ENCODE measurements at regions not wholly inside any gene's neighbourhood (a gene's known extent, or its start where the extent isn't known, plus 50 kb on each side); places are given as distances from the start of the nearest gene placed in this dataset.

DNA sequence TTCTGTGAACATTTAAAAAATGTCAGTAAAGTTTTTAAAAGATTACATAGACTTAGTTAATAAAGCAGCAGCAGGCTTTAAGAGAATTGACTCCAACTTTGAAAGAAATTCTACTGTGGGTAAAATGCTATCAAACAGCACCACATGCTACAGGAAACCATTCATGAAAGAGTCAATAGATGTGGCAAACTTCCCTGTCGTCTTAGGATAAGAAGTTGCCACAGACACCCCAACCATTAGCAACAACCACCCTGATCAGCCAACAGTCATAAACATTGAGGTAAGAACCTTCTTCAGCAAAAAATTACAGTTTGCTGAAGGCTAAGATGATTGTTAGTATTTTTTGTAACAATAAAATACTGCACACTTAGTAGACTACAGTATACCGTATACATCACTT, 278.2 kb downstream of the CSNK1G3 start:
- H3K36me3 ChIP-seq = peaks cover 0 to 9% (median 0%) of the 10 kb centered on the region in 11 experiments; a peak in 1 of 22 replicates
- no peak for TF ChIP-seq Cebpa-rat (IDR thresholded peaks at IDR 0.05)
- no peak overlapping the region; a peak in 1 of 20 replicates for H3K4me3 ChIP-seq
- H3K4me2 ChIP-seq = no peak overlapping the region
- H3K9ac ChIP-seq = no peak overlapping the region
- no peak overlapping the region for H3K27ac ChIP-seq
- H3K4me1 ChIP-seq = peaks cover 11 to 22% (median 16%) of the 10 kb centered on the region in 10 experiments
- H3K9me3 ChIP-seq (replicated peaks in 1 of 11) = peaks cover 18 to 45% (median 32%) of the 10 kb centered on the region in 11 experiments
- no peaks in the 10 kb centered on the region for H3K27me3 ChIP-seq
- H4K20me1 ChIP-seq = no peaks in the 10 kb centered on the region

DNA sequence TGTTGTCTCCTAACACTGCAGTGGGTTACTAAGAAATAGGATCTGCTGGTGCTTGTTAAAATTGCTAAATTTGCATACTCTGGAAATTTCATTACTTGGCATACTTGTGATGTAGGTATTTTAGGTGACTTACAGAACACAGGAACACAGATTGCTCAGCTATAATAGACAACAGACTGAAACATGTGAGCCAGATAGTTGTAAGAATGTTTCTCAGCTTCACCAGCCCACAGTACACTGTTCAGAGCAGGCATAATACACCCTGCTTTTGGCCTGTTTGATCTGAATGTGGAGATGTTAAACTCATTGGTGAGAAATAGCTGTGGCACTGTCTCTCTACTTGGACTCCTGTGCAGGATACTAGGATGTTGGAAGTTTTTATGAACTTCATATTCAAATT, 275.7 kb downstream of the CSNK1G3 start:
- peaks cover 18 to 51% (median 35%) of the 10 kb centered on the region in 11 experiments for H3K9me3 ChIP-seq (replicated peaks in 1 of 11)
- H4K20me1 ChIP-seq = no peaks in the 10 kb centered on the region
- H3K4me3 ChIP-seq = no peak overlapping the region
- H3K27me3 ChIP-seq = no peaks in the 10 kb centered on the region
- H3K9ac ChIP-seq = no peak overlapping the region
- no peak overlapping the region for H3K27ac ChIP-seq
- H3K4me1 ChIP-seq = peaks cover 12 to 39% (median 26%) of the 10 kb centered on the region in 10 experiments
- no peak for TF ChIP-seq Cebpa-rat (IDR thresholded peaks at IDR 0.05)
- H3K36me3 ChIP-seq = peaks cover 0 to 9% (median 0%) of the 10 kb centered on the region in 11 experiments; a peak in 1 of 22 replicates
- H3K4me2 ChIP-seq = 0 out of 22 replicates have a peak overlapping the region, but pooled peaks of 1 of the 11 experiments have one; percentile 3

DNA sequence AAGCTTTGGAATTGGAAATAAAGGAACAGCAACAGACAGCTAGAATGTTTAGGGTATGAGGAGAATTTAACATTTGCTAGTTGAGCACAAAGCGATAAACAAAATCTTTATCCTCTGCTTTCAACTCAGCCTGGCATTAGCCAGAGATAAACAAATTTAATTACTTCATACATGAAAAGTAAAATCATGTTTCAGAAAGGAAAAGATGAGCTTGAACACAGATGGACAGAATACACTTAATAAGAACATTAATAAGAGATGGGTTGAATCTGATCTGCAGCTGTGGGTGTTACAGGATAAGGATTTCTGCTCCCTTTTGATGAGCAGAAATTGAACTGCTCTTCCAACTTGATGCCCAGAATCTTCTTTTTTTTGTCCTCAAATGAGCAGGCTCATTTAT, 275.2 kb downstream of the CSNK1G3 start:
- no peak overlapping the region for H3K4me3 ChIP-seq
- H3K27me3 ChIP-seq = no peaks in the 10 kb centered on the region
- H3K4me1 ChIP-seq = peaks cover 12 to 39% (median 26%) of the 10 kb centered on the region in 10 experiments
- no peak overlapping the region for H3K27ac ChIP-seq
- peaks cover 18 to 56% (median 37%) of the 10 kb centered on the region in 11 experiments for H3K9me3 ChIP-seq (replicated peaks in 1 of 11)
- peaks cover 0 to 9% (median 0%) of the 10 kb centered on the region in 11 experiments; a peak in 1 of 22 replicates for H3K36me3 ChIP-seq
- peak overlapping the region in 4 of 11 experiments; percentile 75 to 83 (median 80); a peak in 6 of 22 replicates for H3K4me2 ChIP-seq
- H4K20me1 ChIP-seq = no peaks in the 10 kb centered on the region
- no peak overlapping the region for H3K9ac ChIP-seq
- TF ChIP-seq Cebpa-rat (IDR thresholded peaks at IDR 0.05) = no peak

DNA sequence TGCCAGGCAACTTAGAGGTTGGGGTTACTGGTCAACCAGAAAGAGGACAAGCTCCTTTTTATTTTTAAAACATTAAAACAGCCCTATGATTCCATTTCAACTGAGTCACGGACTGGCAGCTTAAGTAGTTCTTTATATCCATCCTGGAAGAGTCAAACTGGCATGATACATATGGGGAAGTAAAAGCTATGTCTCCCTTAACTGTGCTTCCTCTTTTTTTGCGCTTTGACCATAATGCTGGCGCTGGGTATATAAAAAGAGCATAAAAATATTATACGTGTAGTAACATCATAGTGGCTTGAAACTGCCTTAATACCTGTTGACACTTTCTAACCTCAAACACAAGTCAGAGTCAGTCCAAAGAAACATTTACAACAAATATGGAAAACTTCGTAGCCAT, 274.4 kb downstream of the CSNK1G3 start:
- H3K4me3 ChIP-seq = no peak overlapping the region
- no peaks in the 10 kb centered on the region for H4K20me1 ChIP-seq
- peak overlapping the region in 2 of 11 experiments; percentile 50 to 59; a peak in 2 of 22 replicates for H3K27ac ChIP-seq
- H3K4me1 ChIP-seq = peaks cover 12 to 39% (median 26%) of the 10 kb centered on the region in 10 experiments
- H3K36me3 ChIP-seq = peaks cover 0 to 9% (median 0%) of the 10 kb centered on the region in 11 experiments; a peak in 1 of 22 replicates
- no peaks in the 10 kb centered on the region for H3K27me3 ChIP-seq
- no peak overlapping the region for H3K9ac ChIP-seq
- no peak for TF ChIP-seq Cebpa-rat (IDR thresholded peaks at IDR 0.05)
- H3K9me3 ChIP-seq (replicated peaks in 1 of 11) = peaks cover 18 to 58% (median 37%) of the 10 kb centered on the region in 11 experiments
- peak overlapping the region; percentile 33 to 83 (median 72); a peak in 21 of 22 replicates for H3K4me2 ChIP-seq

DNA sequence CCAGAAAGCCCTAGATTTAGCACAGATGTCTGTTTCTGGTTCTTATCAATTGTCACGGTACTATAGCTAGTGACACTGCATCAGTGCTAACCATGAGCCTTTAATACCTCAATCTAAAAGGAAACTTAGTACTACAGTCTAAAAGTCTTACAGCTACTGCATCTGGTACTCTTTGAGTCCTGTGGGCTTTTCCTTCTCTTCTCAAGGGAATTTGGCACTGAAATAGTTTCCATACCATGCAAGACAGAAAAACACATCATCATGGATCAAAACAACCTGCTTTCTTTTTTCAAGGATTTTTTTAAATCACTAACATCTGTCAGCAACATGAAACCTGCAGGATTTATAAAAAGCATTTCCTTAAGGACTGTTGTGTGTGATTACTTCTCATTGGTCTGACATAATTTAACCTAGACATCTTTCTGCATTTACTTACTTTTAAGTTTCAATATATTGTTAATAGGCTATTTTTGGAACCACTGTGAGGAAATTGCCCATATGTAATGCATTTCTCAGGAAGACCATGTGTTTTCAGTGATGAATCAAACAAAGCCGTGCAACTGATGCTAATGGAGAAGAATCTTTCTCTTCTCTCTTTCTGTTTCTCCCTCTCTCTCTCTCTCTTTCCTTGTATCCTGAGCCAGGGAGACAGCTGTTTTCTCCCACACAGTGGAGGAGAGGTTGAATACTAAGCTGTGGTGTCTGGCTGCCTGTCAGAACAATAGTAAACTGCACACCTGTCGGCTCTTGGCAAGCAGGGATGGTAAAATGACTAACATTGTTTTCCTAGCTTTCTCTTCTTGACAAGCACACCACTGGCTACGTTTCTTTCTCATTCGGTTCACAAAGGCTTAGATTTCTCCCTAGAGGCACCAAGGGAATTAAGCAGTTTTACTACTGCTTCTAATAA, 273.4 kb downstream of the CSNK1G3 start:
- peak overlapping the region in 4 of 10 experiments; percentile 2 to 37 (median 16); a peak in 4 of 20 replicates for H3K4me3 ChIP-seq

DNA sequence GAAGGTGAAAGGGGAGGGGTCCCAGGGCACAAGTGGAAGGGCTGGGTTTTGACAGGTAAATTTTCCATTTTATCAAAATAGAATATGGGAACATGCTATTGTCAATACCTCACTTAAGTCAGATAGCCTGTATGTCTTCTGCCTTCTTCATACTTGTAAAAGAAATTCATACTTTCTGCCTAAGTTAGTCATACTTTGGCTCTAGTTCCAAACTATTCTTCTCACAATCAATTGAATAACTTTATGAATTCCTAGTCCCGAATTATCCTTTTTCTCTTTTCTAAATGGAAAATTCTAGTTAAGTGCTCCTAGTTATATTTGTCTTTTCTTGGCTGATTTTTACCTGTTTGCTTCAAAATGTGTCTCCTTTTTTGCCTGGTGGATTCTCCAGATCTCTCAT, 271.4 kb downstream of the CSNK1G3 start:
- H3K27me3 ChIP-seq = no peaks in the 10 kb centered on the region
- H3K27ac ChIP-seq = no peak overlapping the region
- no peak overlapping the region for H3K4me3 ChIP-seq
- H3K9me3 ChIP-seq (replicated peaks in 1 of 11) = peaks cover 0 to 34% (median 15%) of the 10 kb centered on the region in 11 experiments; a peak in 20 of 22 replicates
- H3K4me2 ChIP-seq = peak overlapping the region in 2 of 11 experiments; percentile 13 to 79; a peak in 2 of 22 replicates
- TF ChIP-seq Cebpa-rat (IDR thresholded peaks at IDR 0.05) = no peak
- no peaks in the 10 kb centered on the region for H4K20me1 ChIP-seq
- H3K36me3 ChIP-seq = no peaks in the 10 kb centered on the region
- peaks cover 12 to 39% (median 26%) of the 10 kb centered on the region in 10 experiments for H3K4me1 ChIP-seq
- no peak overlapping the region for H3K9ac ChIP-seq

More for the DNA sequence above, 273.4 kb downstream of the CSNK1G3 start:
- Histone ChIP-seq H3K4me2 (peak overlapping the region; percentile 33 to 83 (median 72); a peak in 21 of 22 replicates), H3K4me1 (peaks cover 12 to 39% (median 26%) of the 10 kb centered on the region in 10 experiments), H3K9me3 (replicated peaks in 1 of 11) (peaks cover 18 to 54% (median 32%) of the 10 kb centered on the region in 11 experiments), H4K20me1 (no peaks in the 10 kb centered on the region), H3K27ac (peak overlapping the region in 5 of 11 experiments; percentile 0 to 59 (median 50); a peak in 8 of 22 replicates), H3K36me3 (peaks cover 0 to 9% (median 0%) of the 10 kb centered on the region in 11 experiments; a peak in 1 of 22 replicates), H3K27me3 (no peaks in the 10 kb centered on the region), H3K9ac (peak overlapping the region in 4 of 11 experiments; percentile 40 to 59 (median 46); a peak in 6 of 22 replicates)
- no peak for TF ChIP-seq Cebpa-rat (IDR thresholded peaks at IDR 0.05)

DNA sequence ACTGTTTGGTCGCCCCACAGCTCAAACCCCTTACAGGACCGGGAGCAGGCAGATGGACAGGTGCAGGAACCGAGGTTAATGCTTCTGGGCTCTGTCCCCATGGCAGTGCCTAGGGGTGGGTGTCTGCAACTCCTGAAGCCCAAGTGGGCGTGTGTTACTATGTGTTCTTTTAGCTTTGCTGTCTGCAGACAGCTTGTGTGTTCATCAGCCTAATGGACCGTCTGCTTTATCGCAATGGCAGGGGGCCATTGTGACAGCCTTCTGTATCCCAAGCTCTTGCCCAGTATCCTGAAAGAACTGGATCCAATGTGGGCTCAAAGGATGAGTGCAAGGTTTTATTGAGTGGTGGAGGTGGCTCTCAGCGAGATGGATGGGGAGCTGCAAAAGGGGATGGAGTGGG, 266.7 kb downstream of the CSNK1G3 start:
- H3K27ac ChIP-seq = no peak overlapping the region
- peaks cover 0 to 30% (median 8%) of the 10 kb centered on the region in 11 experiments; a peak in 10 of 22 replicates for H3K9me3 ChIP-seq (replicated peaks in 1 of 11)
- no peak overlapping the region for H3K4me3 ChIP-seq
- H3K9ac ChIP-seq = no peak overlapping the region
- H4K20me1 ChIP-seq = no peaks in the 10 kb centered on the region
- TF ChIP-seq Cebpa-rat (IDR thresholded peaks at IDR 0.05) = no peak
- no peaks in the 10 kb centered on the region for H3K27me3 ChIP-seq
- peaks cover 0 to 2% (median 0%) of the 10 kb centered on the region in 10 experiments; a peak in 1 of 20 replicates for H3K4me1 ChIP-seq
- no peaks in the 10 kb centered on the region for H3K36me3 ChIP-seq
- no peak overlapping the region for H3K4me2 ChIP-seq

DNA sequence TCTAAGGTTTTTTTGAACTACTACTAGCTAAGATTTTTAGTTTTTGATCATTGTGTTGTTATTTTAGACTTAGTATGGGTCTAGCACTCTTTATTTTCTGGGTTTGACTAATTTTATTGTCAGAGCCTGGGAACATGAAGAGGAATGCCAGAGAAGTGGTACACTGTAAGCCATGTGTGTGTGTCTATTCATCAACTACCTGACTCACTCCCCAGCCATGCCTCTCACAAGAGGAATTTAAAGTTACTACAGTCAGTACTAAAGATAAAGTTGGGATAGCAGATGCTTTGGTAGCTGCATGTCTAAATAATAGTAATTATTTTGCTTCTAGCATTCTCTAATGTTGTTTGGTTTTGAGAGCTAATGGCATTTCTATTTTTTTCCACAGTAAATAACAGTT, 264.8 kb downstream of the CSNK1G3 start:
- Histone ChIP-seq H3K27ac (no peak overlapping the region), H3K9me3 (replicated peaks in 1 of 11) (peaks cover 11 to 31% (median 20%) of the 10 kb centered on the region in 11 experiments), H3K4me3 (no peak overlapping the region), H3K4me2 (no peak overlapping the region), H3K27me3 (no peaks in the 10 kb centered on the region), H4K20me1 (no peaks in the 10 kb centered on the region), H3K9ac (no peak overlapping the region), H3K4me1 (no peaks in the 10 kb centered on the region), H3K36me3 (no peaks in the 10 kb centered on the region)
- TF ChIP-seq Cebpa-rat (IDR thresholded peaks at IDR 0.05) = no peak

DNA sequence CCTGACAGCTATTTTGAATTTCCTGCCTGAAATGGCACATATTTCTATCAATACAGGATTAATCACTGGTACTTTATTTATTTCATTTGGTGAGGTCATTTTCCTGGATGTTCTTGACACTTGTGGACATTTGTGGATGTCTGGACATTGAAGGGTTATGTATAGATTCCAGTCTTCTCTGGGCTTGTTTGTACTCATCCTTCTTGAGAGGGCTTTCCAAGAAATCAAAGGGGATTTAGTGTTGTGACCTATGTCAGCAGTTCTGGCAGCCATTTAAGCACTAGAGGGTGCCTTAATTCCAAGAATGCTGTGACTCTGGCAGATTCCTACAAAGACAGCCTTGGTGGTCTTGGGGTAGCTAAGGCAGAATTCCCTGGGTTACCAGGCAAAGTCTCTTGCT, 259.7 kb downstream of the CSNK1G3 start:
- H3K27me3 ChIP-seq = no peaks in the 10 kb centered on the region
- TF ChIP-seq Cebpa-rat (IDR thresholded peaks at IDR 0.05) = no peak
- H3K4me3 ChIP-seq = no peak overlapping the region

More for the DNA sequence above, 259.7 kb downstream of the CSNK1G3 start:
- Histone ChIP-seq H3K9me3 (replicated peaks in 1 of 11) (peaks cover 29 to 51% (median 42%) of the 10 kb centered on the region in 11 experiments), H3K9ac (no peak overlapping the region), H3K36me3 (no peaks in the 10 kb centered on the region), H3K4me1 (no peaks in the 10 kb centered on the region), H4K20me1 (no peaks in the 10 kb centered on the region), H3K27ac (no peak overlapping the region), H3K4me2 (no peak overlapping the region)
